SU-DHL-6 (cell line): ENCODE measurements at regions not wholly inside any gene's neighbourhood (a gene's known extent, or its start where the extent isn't known, plus 50 kb on each side); places are given as distances from the start of the nearest gene placed in this dataset.

Experiments used
- EZH2phosphoT487 ChIP-seq: fragments of 200-600 bp; sonication (generic), shearing (Covaris generic); conservative IDR thresholded peaks from 2 replicates; pipeline ENCODE4 v1.6.1; 2018; ENCODE audit warnings: mild to moderate bottlenecking, antibody characterized with exemption, low read length, moderate library complexity, mixed read lengths
- TF ChIP-seq, protein P1 (sequence below): fragments of 200-600 bp; sonication (generic); IDR thresholded peaks from one replicate; pipeline ENCODE4 v1.5.1; 2017; ENCODE audit warnings: antibody characterized with exemption, mild to moderate bottlenecking, low read length, moderate library complexity; ENCODE audit not compliant: insufficient read depth, poor library complexity, severe bottlenecking

DNA sequence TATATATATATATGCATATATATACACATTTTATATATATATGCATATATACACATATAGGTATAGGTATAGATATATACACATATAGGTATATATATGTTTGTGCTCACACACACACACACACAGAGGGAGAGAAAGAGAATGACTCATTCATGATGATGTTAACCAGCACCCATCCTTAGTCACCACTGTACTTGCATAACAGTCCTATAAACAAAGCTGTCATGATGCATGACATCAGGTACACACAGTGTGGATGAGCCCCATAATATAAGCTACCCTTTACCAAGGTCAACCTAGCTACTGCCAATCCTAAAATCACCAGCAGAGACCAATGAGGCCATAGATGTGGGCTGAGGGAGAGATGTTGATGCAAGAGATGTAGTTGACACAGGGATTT, 1408.0 kb downstream of the RAPGEF2 start:
- TF ChIP-seq, protein P1, sequence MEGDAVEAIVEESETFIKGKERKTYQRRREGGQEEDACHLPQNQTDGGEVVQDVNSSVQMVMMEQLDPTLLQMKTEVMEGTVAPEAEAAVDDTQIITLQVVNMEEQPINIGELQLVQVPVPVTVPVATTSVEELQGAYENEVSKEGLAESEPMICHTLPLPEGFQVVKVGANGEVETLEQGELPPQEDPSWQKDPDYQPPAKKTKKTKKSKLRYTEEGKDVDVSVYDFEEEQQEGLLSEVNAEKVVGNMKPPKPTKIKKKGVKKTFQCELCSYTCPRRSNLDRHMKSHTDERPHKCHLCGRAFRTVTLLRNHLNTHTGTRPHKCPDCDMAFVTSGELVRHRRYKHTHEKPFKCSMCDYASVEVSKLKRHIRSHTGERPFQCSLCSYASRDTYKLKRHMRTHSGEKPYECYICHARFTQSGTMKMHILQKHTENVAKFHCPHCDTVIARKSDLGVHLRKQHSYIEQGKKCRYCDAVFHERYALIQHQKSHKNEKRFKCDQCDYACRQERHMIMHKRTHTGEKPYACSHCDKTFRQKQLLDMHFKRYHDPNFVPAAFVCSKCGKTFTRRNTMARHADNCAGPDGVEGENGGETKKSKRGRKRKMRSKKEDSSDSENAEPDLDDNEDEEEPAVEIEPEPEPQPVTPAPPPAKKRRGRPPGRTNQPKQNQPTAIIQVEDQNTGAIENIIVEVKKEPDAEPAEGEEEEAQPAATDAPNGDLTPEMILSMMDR = no peak
- no peak for TF ChIP-seq EZH2phosphoT487
